HG03469 (cell line): ENCODE measurements at regions not wholly inside any gene's neighbourhood (a gene's known extent, or its start where the extent isn't known, plus 50 kb on each side); places are given as distances from the start of the nearest gene placed in this dataset.
"Not testable (repeated sequence)": the region's sequence is repeated elsewhere in the genome, so short reads cannot be mapped to it uniquely, and the experiment has no call there.

ENCODE experiments used
- ATAC-seq: cut with Tn5 transposase; IDR thresholded peaks from one replicate; pipeline ENCODE4 v1.9.1; 2021; ENCODE audit warnings: mild to moderate bottlenecking, moderate library complexity, moderate number of reproducible peaks; ENCODE audit not compliant: unreplicated experiment

DNA sequence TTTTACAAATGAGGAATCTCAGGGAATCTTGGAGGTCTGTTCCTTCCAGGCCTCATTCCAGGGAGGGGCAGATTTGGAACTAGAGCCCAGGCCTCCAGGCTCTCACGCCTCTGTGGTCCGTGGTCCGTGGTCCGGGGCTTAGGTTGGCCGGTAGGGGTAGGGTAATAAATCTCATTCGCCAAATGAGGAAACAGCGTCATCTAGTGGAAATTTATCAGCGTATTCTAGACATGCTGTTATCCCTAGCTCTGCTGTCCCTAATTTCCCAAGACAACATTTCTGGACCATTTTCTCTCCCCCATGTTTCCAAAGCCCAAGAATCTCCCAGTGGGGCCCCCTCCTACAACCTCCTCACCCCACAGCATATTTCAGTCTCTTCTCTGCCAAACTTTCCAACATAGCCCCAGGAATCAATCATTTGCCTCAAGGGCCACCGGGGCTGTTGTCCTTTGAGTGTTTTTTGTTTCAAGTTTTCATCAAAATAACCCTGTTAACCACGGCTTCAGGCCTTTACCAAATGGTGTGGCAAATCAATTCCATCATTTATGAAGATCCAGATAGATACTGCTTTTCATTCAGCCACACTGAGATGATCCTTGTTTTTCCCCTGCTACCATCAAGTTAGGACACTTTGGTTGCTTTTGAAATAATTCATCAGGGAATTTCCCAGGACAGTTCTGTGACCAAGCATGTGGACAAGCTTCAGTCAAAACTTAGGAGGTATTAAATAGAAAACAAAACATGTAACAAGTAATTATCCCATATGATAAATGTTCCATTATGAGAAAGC, 126.8 kb downstream of the ALDH8A1 start:
- ATAC-seq = peak; percentile 58

DNA sequence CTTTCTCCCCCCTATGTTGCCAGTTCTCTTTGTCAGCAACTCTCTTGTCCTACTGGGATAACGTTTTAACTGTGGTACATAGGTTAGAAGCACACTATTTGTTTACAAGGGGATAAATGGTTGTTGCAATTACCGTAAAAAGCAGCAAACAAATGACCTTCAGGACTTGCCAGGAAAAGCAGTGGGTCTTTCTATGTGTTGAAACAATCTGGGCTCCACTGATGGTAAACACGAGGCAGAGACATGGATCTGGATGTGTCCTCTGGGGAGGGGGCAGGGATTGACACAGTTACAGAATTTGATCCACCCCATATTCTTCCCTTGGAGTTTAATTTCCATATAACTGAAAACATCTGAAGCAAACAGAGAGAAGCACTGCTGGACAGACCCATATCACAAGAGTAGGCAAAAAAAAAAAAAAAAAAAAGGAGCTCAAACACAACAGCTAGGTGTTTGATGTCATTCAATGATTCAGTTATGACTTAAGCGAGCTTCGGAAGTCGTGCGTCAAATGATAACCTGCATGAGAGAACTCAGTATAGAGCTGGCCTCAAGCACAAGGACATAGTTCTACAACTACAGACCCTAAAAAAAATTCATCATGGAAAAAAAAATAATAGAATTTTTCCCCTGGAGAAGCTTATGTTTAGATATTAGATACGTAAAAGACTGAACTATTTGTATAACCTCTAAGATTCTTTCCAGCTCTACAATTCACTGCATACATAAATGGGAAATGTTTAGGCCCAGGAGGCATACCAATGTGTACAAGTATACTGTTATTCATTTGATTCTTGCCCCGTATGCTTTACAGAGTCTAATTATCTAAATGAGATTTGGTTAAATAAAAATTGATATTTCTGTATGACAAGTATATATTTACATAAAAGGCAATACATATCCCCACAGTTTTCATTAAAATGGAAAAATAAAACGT, 127.7 kb downstream of the ALDH8A1 start:
- no peak for ATAC-seq

DNA sequence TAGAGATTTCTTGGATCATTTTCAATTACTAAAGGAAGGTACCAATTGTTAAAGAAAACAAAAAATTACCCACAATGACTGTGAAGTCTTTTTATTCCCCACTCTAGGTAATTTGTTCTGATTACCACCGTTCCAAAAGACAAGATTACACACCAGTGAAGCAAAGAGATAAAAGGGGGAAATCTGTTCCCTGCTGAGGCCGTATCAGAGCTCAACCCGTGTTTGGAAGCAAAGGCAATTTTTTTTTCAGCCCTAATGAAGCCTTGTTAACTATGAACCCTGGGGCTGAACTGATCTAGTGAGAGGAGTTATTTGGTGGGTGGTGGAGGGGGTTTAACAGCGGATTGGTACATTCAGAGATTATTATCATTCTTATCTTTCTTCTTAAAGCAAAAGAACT, 128.5 kb downstream of the ALDH8A1 start:
- no peak for ATAC-seq

DNA sequence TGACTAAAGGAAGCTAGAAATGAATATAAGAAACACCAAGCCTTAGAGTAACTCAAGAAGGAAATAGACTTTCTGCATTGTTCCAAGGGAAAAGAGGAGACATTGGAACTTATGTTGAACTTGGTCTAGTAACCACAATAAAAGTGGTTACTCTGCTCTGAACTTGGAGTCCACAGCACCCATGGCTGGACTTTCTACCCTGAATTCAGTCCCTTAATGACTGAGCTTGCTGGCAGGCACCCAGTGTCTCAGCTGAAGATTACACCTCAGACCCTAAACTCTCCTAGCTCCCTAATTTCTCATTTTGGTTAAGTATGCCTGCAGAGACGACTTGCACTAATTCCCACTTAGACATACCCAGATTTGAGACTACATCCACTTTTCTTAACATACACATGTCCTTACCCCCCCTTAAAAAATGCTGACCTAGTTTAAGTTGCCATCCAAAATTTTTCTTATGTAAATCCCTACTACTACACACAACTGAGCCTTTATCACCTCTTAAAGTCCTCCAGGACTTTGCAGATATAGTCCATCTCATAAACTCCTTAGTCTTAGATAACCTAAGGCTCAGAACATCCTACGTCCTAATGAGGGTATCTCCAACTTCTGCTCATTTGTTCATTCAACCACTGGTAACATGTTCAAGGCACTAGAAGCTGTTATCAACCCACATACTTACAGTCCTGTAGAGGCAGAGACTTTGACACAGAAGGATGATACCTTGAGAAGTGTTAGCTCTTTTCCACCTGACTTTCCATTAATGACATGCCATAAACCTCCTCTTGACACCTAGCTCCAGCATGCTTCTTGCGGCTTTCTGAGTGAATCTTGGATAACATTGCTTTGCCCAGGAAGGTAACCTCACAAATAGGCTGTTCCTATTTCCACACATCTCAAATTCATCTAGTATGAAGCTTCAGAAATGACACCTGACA, 129.8 kb downstream of the ALDH8A1 start:
- no peak for ATAC-seq

DNA sequence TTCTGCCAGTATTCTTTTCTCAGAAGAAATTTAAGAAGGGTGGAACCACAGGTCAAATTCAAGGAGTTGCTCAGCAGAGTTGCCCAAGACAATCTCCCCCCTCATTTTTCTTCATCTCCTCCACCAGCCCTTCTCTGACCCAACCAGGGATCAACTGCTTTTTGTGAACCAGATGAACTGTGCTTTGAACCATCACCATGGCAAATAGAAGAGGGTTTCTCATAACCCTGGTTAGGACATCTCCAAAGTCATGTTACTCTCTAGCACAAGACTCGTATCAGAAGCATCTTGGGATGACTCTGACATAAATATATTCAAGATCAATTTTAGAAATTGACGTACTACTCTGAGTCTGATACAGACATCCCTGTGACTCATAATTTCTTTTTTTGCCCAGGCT, 130.7 kb downstream of the ALDH8A1 start:
- no peak for ATAC-seq

DNA sequence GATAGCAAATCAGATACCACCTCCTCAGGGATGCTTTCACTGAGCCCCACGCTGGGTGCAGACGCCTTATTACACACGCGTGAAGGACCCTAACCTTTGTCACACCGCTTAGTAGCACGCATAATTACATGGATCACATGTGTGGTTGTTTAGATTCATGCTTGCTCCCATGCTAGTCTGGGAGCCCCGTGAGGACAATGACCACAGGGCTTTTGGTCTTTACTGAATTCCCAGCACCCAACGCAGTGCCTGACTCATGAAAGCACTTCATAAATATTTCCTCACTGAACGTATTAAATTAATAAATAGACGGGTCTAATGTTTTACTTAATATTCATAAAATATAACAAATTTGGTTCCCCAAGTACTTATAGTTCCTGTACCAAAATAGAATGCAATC, 132.5 kb downstream of the ALDH8A1 start:
- ATAC-seq = no peak

DNA sequence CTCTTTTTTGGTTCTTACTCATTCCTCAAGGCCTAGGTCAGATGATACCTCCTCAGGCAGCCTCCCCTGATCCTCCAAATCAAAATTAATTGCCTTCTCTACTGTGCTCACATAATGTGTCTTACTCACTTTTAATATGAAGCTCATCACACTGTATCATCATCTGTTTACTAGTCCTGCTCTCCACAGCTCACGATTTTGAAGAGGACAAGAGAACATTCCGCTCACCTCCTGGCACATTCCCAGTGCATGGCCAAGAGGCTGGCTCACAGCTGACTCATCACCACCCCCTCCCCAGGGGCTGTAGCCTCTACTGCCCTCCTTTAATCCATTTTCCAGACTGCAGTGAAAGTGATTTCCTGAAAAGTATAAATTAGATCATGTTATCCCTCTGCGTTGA, 133.1 kb downstream of the ALDH8A1 start:
- ATAC-seq = no peak

DNA sequence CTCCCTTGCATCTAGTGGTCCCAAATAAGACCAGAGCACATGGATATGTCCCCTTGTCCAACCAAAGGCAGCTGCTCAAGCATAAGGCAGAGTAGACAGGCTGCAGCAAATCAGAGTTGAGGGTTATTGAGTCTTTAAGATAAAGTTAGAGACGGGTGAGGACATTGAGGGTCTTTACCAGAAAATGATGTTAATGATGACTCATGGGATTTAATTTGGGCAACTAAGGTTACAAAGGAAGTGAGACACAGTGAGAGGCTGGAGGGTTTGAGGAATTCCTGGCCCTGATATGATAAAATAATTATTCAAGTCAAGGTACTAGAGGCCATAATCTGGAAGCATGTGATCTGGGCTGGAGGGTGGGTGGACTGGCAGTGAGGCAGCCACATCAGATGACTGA, 133.6 kb downstream of the ALDH8A1 start:
- no peak for ATAC-seq

DNA sequence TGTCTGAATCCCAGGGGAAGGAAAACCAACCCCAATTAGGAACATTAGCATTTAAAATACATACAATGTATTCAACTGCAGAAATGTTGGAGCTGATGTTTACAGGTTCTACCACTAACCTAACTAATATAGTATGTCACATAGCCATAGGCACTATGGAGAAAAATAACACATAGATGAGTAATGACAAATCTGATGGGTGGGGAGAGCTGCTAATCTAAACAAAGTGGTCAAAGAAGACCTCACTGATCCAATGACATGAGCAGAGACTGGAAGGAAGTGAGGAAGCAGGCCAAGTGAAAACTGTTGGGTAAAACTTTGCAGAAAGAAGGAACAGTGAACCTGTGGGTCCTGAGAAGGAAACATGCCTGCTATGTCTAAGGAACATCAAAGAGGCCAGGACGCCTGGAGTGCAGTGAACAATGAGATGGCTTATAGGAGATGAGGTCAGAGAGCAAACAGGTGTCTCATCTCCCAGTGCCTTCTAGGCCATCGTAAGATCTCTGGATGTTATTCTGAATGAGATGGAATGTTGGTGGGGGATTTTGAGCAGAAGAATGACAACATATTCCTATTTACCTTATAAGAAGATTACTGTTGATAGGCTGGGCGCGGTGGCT, 135.7 kb downstream of the ALDH8A1 start:
- ATAC-seq = no peak

DNA sequence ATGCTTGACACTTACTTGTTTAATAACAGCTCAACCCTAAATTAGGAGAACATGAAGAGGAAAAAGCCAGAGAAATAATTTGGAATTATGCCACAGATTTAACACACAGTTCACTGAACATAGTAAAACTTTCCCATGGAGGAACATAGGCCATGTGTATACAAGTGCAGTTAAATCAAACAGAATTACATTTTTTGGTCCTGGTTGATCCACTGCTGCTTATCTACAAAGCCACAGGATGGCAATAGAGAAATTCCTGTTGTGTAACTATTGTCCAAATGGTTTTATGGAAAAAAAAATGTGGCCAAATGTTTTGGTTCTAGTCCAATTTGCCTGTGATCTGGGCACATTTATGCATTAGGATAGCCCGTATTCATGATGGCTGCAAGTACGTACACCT, 136.8 kb downstream of the ALDH8A1 start:
- ATAC-seq = no peak

DNA sequence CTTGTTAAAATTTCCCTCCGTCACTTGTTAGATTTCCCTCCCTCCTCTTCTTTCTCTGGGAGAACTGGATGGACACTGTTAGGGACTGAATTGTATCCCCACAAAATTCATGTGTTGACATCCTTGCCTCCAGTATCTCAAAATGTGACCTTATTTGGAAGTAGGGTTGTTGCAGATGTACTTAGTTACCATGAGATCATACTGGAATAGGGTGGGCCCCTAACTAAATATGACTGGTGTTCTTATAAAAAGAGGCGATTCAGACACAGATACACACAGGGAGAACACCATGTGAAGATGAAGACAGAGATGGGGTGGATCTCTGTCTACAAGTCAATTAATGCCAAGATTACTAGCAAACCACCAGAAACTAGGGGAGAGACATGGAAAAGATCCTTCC, 139.5 kb downstream of the ALDH8A1 start:
- no peak for ATAC-seq

DNA sequence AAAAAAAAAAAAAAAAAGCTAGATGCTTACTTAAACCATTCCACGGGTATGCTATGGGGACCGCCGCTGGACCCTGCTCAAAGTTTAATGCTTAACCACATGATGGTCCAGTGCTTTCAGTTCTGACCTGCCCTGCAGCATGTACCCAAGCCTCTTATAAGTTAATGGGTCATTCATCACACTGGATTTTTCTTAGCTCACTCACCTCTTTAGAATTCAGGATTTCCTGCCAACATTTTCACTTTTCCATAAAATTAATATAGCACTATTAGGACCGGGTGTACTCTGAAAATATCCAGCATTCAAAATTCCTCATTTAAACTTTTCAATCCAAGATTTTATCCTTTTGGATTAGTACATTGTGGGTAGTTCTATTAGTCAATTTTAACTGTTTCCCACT, 140.8 kb downstream of the ALDH8A1 start:
- no peak for ATAC-seq

DNA sequence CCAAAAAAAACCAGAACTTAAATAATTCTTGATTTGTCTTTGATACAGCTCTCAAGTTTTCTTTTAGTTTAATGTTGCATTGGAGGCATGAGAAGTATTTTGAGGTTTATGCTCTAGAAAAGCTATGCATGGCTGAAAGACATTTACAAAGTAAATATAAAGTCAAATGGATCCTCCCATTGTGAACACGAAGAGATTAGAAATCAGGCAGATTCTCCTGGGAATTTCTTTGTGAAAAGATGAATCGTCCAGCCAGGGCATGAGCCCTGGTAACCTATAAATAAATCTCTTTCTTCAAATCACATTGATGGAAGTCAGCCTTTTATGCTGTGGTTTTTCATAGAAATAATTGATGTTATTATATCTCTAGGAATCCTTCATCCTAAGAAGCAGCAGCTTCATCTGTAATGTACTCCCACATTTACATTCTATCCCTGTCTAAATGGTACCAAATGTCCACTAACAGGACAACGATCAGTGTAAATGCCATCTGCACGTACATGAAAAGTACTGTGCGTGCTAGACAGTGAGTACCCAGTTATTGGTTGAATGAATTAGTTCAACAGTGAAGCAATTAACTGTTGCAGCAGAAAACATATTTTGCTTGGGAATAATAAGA, 143.6 kb downstream of the ALDH8A1 start:
- no peak for ATAC-seq

DNA sequence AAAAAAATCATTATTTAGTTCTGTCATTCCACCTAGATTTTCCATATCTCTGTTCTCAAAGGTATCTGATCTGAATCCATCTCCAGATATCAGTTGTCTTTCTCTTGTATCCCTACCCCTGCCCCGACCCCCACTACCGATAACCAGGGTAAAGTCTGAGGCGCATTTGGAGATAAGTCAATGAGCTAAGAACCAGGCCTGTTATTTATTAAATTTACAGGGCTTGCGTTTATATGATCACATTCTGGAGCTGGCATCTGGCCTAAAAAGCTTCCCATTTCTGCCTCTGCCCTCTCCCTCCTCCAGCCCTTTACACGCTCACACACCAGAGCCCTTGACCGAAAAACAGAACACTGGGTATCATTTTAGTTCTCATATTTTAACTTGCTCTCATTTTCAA, 144.7 kb downstream of the ALDH8A1 start:
- no peak for ATAC-seq

DNA sequence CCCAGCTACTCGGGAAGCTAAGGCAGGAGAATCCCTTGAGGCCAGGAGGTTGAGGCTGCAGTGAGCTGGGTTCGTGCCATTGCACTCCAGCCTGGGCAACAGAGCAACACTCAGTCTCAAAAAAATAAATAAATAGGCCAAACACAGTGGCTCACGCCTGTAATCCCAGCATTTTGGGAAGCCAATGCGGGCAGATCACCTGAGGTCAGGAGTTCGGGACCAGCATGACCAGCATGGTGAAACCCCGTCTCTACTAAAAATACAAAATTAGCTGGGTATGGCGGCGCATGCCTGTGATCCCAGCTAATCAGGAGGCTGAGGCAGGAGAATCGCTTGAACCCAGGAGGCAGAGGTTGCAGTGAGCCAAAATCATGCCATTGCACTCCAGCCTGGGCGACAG, 145.6 kb downstream of the ALDH8A1 start:
- ATAC-seq = not testable (repeated sequence)

DNA sequence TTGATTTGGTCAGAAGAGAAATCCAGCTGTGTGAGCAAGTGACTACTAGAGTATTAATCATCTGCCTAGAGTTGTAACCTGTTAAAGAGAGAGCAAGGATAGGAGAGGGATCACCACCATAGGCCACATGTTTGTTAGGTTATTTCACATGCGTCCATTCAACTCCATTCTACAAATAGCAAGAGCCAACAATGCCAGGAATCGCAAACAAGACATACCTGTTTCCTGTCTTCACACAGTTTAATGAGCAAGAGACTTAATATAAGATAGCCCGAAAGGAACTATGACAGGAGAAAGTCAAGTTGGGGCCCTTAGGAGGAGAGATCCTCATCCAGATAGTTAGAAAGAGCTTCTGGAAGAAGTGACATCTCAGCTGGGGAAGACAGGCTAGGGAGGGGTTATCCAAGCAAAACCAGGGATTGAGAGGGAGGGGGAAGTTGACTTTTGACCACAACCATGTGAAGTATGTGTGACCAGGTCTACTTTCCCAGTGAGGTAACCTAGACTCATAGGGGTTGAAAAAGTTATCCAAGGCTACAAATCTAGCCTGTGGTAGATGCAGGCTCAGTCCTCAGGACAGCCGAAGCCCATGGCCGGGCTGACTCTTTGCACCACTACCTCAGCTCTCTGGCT, 147.4 kb downstream of the ALDH8A1 start:
- ATAC-seq = no peak

DNA sequence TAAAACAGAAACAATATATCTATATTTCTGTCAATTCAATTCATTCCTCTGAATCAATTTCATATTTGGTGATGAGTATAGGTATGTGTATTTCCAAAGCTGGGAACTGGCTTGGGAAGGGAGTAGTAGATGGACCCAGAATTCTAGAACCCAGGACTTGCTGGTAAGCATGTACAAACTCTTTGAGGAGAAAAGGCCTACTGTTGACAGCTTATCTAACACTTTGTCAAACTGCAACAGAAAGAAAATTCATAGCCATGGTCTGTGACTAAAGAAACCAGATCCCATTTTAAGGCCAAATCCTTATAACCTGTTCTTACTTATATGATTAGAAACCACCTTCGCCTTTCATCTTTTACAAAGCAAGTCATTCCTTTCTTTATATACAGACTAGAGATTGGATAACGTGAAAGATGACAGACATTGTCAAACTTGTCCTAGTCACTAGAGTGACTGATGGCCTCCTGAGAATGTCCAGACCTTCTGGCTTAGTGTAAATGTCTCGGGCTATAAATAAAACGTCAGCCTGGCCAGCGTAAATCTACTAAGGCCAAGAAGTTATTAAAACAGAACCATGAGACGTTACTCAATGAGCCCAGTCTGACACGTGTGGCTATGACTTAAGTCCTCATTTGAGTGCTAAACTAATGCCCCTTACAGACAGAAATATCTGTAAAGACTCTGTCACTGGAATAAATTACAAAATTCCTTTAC, 152.3 kb downstream of the ALDH8A1 start:
- ATAC-seq = no peak

DNA sequence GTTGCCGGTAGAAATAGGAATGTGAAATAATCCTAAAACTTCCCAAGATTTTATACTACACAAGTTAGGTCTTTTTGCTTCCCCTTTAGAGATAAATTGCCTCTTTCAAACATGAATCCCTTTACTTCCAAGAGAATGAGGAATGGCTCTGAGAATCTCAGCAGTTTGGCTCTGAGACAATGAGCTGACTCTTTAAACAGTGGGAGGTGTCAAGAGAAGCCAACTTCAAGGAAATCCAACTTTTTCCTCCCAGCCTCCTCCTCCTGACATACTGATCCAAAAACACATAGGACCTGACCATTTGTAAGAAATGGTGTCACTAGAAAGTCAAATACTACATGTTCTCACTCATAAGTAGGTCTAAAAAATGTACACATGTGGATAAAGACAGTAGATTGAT, 154.2 kb downstream of the ALDH8A1 start:
- no peak for ATAC-seq

DNA sequence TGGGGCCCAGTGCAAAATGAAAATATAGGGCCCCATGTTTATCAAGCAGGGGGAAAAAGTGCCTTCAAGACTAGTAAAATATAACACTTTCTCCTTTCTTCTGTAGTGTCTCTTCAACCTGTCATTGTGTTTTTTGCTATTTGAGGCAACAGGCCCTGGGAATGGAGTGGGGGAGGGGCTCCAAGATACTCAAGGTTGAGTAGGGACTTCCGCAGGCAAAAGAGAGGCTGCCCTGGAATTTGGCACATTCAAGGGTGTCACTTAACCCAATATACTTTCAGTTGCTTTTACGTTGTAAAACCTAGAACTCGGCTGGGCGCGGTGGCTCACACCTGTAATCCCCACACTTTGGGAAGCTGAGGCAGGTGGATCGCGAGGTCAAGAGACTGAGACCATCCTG, 154.9 kb downstream of the ALDH8A1 start:
- ATAC-seq = no peak
